HG03575 (cell line): ENCODE measurements at regions not wholly inside any gene's neighbourhood (a gene's known extent, or its start where the extent isn't known, plus 50 kb on each side); places are given as distances from the start of the nearest gene placed in this dataset.

Experiments used
- ATAC-seq: cut with Tn5 transposase; IDR thresholded peaks from one replicate; pipeline ENCODE4 v1.9.1; 2021; ENCODE audit not compliant: unreplicated experiment, insufficient number of reproducible peaks, low FRiP score; ENCODE audit errors: extremely low read depth

DNA sequence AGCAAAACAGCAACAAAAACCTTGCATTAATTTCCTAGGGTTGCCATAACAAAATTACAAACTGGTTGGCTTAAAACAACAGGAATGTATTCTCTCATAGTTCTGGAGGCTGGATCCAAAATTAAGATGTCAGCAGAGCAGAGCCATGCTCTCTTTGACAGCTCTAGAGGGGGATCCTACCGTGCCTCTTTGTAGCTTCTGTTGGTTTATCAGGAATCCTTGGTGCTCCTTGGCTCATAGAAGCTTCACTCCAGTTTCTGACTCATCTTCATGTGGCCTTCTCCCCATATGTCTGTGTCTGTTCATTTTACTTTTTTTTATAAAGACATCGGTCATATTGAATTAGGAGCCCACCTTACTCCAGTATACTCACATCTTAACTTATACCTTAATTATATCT, 90.5 kb upstream of the POU2AF2 start:
- ATAC-seq: no peak

DNA sequence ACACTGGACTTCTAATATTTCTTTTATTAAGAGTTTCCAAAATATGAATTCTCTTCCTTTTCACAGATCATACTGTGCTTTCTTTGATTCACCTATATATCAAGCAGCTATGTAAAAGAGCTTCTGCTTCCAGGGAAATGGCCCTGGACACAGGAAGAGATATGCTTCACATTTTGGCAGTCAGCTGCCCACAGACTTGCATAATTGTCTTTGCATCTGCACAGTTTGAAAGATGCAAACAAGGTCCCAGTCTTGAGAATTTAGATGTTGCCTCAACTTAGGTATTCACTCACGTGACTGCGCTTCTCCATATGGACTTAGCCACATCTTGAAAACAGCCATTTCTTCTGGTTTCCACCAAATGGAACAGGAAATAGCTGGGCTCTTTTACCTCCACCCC, 92.3 kb upstream of the POU2AF2 start:
- ATAC-seq: no peak

DNA sequence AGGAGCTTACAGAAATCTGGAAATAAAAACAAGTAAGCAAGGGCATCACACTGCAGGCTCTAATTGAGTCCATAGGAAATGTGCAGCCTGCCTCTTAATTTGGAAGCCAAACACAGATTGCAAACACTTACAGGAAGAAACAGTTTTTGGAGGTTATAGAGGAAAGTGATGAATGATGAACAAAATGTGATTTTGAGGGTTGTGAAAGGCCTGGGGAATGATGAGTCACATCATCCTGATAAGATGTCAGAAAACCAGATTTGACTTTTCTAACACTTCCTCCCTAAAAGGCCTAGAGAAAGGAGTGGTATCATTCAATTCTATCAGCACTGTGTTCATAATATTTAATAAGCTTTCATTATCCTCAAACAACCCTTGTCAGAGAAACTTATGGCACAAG, 96.6 kb upstream of the POU2AF2 start:
- no peak for ATAC-seq

DNA sequence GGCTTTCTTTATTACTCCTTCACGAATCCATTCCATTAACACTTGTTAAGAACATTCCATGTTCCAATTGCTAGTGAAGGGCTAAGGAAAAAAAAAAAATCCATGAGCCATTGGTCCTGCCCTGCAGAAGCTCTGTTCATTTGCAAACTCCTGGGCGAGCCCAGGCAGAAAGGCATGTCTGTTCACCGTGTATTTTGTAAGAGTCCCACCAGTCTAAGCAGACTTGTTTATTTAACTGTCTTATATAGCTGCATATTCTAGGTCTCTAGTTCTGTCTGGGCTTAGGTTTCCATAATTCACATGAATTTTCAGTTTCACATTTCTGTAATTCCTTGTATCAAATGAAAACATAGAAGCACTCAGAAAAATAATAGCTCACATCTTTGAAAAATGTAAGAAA, 97.4 kb upstream of the POU2AF2 start:
- no peak for ATAC-seq

DNA sequence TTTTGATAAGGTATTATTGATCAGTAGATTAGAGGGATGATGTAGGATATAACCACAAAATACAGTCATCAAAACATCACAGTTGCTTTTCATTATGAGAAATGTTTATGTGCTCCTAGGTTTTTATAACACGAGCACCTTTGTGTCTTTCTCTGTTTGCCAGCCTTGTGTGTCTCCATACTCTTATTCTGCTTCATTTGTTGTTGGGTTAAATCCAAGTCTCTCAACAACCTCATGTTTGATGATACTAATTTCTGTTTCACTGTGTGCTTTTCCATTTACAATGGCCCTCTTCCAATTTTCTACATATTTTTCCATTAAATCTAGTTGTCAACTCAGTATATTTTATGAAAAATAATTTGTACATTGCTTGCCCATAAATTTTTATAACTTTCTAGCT, 107.7 kb upstream of the POU2AF2 start:
- no peak for ATAC-seq

DNA sequence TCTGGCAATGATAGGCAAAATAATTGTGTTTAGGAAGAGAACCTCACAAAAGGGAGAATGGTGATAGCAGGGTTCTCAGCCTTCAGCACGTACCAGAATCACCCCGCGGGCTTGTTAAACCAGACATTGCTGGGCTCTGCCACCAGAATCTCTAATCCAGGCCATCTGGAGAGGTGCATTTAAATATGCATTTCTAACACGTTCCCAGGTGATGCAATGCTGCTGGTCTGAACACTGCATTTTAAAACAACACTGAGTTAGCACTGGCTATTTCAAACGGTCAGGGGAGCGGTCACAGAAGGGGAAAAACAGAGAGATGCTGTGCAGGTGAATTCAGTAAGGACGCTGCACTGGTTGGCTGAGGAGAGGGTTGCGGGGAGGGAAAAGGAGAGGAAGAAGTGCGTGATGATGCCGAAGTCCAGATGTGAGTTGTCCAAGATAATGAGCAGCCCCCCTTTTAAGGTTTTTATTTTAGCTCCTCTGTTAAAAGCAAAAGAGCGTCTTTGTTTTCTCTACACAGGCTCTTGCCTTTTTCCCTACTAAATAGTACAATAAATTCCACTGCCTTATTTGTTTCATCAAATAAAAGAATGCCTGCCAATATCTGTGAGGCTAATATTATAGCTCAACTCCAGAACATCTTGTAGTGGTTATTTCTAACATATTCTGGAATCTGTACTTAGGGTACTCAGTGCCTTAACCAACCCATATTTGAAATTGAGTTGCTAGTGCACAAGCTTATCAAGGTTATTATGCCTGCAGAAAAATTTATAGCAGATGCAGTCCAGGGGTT, 109.6 kb upstream of the POU2AF2 start:
- no peak for ATAC-seq

DNA sequence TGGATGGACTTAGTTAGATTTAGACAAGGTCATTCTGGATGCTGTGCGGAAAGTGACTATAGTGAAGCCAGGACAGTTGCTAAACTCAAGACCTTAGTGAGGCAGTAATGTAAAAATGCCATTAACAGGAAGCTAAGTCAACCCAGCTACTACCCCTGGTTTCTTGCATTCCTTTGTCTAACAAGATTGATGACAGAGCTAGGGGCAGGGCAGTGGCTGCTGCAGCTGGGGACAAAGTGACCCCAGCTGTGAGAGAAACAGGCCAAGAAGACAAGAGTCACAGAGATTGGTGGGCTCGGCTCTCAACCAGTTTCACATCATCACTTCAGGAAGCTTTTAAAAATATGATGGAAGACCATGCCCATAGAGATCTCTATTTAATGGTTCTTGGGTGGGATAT, 110.4 kb upstream of the POU2AF2 start:
- ATAC-seq: no peak

DNA sequence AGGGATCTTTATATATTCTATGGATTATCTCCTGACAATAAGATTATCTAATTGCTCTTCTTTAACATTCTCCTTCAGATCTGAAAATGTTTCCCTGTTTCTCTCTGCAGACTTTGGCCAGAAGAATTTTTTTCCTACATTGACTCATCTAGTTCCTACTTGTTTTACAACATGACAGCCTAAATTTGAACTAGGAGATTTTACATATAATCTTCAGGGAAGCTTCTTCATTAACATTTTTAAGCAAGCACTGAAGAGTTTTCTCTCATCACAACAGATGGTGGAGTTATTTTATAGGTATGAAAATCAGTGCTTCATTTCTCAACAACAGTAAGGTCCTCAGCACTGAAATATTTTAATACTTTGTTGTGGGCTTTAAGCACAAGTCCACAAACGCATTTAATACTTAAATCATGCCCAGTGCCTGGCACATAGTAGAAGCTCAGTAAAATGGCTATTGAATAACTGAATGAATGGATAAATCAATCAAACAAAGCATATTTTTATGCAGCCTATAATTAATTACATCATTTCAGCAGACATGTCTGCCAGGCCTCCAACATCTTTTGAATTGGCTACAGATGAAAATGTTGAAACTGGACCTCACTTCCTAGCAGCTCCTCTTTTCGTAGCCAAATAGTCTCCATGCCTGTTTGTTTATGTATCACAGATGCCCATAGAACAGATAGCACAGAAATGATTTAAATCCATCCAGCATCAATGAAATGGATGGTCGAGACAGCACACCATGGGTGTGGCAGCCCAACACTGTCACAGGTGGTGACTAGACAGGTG, 117.3 kb upstream of the POU2AF2 start:
- no peak for ATAC-seq

DNA sequence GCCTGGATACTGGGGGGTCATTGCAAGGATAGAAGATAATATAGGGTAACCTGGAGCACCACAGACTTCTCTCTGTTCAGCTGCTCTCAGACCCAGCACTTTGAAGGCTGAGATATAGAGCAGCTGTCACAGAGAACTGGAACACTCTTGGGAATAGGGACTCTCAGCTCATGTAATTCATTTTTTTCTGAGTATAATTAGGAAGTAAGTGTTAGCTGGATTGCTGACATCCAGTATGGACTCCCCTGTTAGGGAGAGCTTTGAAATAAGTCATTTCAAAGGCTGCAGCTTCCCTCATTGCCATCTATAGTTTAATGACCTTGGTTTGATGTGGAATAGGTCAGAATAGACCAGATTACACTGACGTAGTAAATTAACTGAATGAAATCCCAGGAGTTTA, 120.8 kb upstream of the POU2AF2 start:
- no peak for ATAC-seq

DNA sequence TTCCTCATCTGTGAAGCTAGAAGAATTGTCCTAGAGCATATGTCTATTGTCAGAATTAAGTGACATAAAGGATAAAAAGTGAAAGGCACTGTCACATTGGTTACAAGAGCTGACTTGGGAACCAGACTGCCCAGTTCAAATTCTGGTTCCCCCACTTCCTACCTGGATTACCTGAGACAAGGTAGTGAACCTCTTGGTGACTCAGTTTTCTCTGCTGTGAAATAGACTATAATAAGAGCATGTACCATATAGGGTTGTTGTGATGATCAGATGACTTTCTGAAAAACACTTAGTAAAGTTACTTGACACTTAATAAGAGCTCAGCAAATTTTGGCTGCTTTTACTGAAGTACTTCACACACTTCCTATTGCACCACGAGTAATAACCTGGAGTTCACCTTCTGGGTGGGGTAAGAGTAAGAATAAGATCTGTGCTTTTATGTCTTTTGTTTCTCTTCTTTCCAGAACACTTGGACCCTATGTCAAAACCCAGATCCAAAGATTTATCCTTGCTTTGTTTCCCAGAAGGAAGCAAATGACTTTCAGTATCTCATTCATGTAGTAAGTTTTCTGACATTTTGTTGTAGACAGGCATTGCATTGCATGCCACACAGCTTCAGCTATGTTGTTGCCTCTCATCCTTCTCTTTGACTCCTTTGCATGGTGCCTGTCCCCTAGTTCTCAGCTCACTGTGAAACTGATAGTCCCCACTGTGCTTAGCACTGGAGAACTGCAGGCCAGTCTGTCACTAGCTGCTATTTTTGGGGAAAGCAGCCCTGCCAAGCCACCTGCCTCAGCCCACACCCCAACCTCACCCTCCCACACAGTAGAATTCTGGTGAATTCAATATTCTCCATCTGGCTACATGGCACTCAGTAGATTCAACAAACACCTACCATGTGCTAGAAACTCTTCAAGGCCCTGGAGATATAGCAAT, 121.8 kb upstream of the POU2AF2 start:
- ATAC-seq: no peak

DNA sequence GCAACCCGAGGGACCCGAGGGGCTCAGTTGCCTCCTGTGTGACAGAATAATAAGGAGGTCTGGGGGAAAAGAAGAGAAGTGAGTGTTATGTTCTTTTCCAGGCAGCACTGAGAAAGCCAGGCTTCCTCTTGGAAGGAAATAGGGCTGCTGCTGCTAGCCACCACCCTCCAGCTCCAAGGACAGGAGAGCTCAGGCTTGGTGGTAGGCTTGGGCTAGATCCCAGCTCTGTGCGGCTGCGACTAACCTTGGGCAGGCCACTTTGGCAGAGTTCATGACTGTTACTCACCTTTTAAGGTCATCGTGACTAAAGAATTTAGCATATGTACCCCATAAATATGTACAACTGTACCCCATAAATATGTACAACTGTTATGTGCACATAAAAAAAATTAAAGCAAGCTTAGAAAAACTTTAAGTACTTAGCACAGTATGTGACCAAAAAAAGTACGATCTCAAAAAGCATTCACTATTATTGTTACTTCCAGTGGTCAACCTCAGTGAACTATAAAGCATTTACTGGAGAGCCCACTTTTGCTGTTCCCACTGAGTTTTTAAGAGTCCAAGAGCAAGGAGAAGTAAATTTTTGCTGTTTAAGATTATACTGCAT, 124.7 kb upstream of the POU2AF2 start:
- no peak for ATAC-seq

DNA sequence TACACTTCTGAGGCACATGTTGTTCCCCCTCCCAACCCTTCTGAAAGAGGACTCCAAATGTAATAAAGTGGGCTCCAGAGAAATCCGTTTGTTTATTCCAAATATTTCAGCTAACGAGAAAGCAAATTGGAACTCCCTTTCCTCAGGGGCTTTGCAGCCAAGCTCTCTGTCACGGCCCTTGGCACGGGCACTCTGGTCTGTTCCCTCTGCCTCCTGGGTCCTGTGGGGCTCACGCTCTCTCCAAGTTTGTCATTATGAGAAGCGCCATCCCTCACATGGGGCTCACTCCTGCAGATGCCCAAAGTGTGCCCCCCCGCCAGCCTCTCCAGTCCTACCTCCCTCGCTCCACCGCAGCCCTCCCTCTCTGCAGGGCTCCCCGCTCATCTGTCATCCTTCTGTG, 125.4 kb upstream of the POU2AF2 start:
- no peak for ATAC-seq

DNA sequence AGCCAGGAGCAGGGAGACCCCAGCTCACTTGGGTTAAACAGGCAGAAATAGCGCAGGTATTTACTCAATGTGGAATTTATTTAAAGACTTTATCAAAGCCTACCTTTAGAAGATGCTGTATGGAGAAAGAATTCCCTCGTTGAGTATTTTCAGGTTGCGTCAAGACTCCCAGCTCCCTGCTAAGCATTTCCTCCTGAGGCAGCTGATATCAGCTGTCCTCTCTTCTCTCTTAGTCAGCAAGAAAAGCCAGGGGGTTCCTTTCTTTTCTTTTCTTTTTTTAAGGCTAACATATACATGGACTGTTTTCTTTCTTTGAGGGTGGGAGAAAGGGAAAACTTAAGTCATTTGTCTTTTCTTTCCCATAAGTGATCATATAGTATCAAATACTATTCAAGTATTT, 125.8 kb upstream of the POU2AF2 start:
- ATAC-seq: no peak

DNA sequence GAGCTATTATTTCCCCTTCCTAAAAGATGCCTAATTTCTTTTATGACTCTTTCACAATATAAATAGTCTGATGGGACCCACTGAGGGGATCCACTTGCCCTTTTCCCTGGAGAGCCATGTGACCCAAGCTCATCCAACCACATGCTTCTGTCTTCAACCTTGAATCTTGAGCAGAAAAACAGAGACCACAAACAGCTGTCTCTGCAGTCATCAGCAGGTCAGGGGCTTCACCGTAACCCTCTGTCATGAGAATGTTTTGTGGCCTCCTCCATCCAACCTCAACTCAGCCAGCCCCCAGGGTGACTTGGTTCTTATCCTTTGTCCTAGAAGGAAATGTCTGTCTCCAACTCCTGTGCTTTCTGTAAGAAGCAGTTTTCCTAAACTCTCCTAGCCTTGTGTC, 129.6 kb upstream of the POU2AF2 start:
- ATAC-seq: no peak

DNA sequence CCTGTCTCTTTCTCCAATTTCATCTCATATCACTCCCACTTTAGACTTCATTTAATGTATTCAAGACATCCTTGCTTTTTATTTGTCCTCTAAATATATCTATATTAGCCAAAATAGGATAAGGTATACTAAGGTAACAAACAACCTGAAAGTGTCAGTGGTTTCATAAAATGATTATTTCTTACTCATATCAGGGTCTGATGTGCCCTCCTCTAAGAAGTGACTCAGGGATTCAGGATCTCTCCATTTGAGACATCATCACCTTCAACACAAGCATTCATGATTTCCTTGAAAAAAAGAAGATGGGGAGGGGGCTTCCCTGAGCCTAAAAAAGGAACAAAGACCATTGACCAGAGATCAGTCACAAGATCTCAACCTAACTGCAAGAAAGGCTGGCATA, 131.4 kb upstream of the POU2AF2 start:
- no peak for ATAC-seq

DNA sequence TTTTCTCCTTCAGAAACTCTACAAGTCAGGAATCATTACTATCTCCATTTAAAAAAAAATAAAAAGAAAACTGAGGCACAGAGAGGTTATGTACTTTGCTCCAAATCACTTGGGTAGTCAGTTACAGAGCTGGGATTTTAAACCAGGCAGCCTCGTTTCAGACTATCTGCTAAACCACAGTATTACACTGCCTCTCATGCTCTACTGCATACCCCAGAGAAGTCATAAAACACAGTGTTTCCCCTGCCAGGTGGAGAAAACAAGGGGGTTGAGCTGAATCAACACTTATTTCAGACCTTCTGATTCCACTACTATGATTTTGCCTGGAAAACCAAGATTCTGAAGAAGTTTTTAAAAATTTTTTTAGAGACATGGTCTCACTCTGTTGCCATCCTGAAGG, 132.9 kb upstream of the POU2AF2 start:
- no peak for ATAC-seq

DNA sequence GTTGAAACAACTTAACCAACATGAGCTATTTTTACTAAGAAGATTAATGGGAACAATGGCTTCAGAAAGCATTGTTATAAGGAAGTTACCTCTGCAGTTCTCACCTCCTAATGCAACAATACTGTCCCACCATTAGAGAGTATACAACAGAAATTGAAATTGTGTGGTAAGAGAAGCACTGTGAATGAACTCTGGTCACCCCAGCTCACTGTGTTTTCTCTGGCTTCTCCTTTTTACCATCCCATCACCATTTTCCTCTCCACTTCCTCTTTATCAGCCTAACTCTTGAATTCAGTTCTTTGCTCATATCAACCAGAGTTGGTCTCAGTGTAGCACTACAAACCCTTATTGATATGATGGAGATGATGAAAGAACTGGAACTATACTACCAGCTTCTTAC, 138.0 kb upstream of the POU2AF2 start:
- ATAC-seq: no peak

DNA sequence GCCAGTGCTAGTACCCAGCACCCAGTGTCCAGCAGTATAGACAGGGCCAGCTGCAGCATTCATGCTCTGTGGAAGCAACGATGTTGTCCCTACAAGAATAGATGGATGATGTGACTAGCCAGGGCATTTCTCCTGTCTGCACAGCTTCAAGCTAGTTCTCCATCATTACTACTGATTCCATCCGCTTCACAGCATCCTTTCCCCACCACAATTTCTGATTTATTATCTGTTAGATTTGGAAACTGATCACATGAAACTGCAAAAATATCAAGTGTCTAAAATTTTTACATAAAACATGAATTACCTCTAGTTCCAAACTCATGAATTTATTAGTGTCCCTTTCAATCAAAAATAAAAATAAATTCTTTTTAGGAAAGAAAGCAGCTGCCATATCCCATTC, 138.9 kb upstream of the POU2AF2 start:
- no peak for ATAC-seq

DNA sequence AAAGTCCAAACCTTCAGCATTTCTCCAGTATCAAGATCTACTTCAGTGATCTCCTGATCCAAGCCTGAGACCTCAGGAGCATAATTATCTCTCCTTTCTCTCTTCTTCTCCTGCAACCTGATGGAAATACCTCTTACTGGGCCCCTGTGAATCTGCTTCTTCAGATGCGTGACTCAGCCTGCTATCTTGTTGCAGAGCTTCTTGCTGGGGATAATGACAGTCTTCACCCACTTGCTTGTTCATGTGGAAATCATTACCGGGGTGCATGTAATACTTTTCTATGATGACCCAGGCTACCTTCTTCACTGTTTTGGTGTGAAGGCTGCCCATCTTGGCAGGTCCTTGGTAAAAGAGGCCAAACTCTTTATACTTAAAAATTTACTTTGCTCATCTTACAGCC, 140.0 kb upstream of the POU2AF2 start:
- no peak for ATAC-seq
